ENCODE measurements at regions not wholly inside any gene's neighbourhood (a gene's known extent, or its start where the extent isn't known, plus 50 kb on each side); places are given as distances from the start of the nearest gene placed in this dataset.

DNA sequence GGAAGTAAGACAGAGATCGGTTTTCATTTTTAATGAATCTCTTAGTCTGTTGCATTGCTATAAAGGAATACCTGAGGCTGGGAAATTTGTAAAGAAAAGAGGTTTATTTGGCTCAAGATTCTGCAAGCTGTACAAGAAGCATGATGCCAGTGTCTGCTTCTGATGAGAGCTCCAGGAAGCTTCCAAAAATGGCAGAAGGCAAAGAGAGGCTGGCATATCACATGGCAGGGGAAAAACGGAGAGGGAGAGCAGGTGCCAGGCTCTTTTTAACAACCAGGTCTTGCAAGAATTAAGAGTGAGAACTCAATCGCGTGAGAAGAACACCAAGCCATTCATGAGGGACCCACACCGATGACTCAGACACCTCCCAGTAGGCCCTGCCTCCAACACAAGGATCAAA lies 125.0 kb upstream of the THSD7A start:
- Histone ChIP-seq H3K27ac (ENCODE audit: low read depth) (no peak overlapping the region), H3K4me1 (ENCODE audit: insufficient read depth) (no peaks in the 10 kb centered on the region), H3K36me3 (ENCODE audit: insufficient read depth) (no peaks in the 10 kb centered on the region), H3K4me3 (ENCODE audit: low read depth, low read length) (no peak overlapping the region)
- WGBS, result 71% methylated on average over 5 of the region's 5 CpGs
- no peak for DNase-seq (ENCODE audit: extremely low spot score)

DNA sequence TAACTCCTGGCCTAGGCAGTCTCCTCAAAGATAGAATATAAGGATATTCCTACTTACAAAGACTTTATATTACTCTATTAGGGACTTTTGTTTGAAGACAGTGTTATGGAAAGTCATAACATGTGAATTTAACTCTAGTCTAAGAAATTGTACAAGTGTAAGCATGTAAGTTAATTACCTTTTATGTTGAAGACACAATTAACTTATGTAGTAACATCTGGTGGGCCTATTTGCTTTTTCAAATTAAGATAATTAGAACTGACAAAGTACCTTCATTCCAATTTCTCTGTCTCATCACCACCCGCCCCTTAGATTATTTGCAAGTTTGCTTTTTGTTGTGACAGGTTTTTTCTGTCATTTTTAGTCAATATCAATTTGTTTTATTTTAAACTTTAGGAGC lies 126.0 kb upstream of the THSD7A start:
- Histone ChIP-seq H3K4me1 (ENCODE audit: insufficient read depth) (no peaks in the 10 kb centered on the region), H3K27ac (ENCODE audit: low read depth) (no peak overlapping the region), H3K4me3 (ENCODE audit: low read depth, low read length) (no peak overlapping the region), H3K36me3 (ENCODE audit: insufficient read depth) (no peaks in the 10 kb centered on the region)
- WGBS, result 90% methylated on average over 1 of the region's 1 CpG
- no peak for DNase-seq (ENCODE audit: extremely low spot score)

GRCh38 chr7:11959121-11959520 lies 127.1 kb upstream of the THSD7A start:
- no peaks in the 10 kb centered on the region for H3K4me1 ChIP-seq (ENCODE audit: insufficient read depth)
- 78% methylated on average over 2 of the region's 2 CpGs for WGBS
- no peak overlapping the region for H3K4me3 ChIP-seq (ENCODE audit: low read depth, low read length)
- H3K36me3 ChIP-seq (ENCODE audit: insufficient read depth), result no peaks in the 10 kb centered on the region
- DNase-seq (ENCODE audit: extremely low spot score), result no peak
- H3K27ac ChIP-seq (ENCODE audit: low read depth), result no peak overlapping the region

- Histone ChIP-seq H3K4me1 (ENCODE audit: insufficient read depth) (no peaks in the 10 kb centered on the region), H3K27ac (ENCODE audit: low read depth) (no peak overlapping the region), H3K36me3 (ENCODE audit: insufficient read depth) (no peaks in the 10 kb centered on the region), H3K4me3 (ENCODE audit: low read depth, low read length) (no peak overlapping the region)
- no peak for DNase-seq (ENCODE audit: extremely low spot score)
Measured at GRCh38 chr7:11960621-11961020, 128.6 kb upstream of the THSD7A start.

DNA sequence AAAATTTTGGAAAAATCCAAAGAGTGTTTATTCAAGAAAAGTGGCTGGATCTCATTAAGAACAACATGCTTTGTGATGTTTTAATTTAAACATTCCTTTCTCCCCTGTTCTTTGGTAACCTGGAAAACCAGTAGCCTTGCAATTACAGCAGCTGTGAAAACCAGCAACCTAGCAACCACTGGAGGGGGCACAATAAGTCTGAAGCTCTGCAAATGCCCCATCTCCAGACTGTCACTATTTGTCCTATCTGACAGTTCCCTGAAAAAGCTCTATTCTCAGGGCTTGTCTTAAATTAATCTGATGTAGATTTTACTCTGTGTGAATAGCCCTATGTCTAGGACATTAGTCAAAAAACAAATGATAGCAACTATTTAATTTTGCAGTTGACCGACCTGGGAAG lies 137.6 kb upstream of the THSD7A start:
- Histone ChIP-seq H3K27ac (ENCODE audit: low read depth) (no peak overlapping the region), H3K4me3 (ENCODE audit: low read depth, low read length) (no peak overlapping the region), H3K4me1 (ENCODE audit: insufficient read depth) (no peaks in the 10 kb centered on the region), H3K36me3 (ENCODE audit: insufficient read depth) (no peaks in the 10 kb centered on the region)
- 62% methylated on average over 1 of the region's 1 CpG for WGBS
- DNase-seq (ENCODE audit: extremely low spot score), result no peak

DNA sequence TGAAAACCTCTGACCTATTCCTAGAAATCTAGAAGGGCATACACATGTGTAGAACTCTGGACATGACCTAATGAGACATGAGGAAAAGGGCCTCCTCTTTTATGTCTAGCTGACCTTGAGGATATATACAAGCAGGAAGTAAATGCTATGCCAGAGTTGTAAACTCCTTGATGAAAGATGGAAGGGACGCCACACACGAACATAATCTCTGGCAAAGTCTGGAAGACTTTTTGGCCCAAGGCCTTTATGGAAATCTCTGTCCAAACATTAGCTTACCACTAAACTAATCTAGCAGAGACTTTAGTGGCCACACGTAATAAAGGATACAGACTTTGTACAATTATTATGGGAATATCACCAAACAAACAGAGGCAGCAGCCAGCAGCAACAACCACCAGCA lies 138.1 kb upstream of the THSD7A start:
- H3K27ac ChIP-seq (ENCODE audit: low read depth), result no peak overlapping the region
- H3K36me3 ChIP-seq (ENCODE audit: insufficient read depth), result no peaks in the 10 kb centered on the region
- 21% methylated on average over 3 of the region's 3 CpGs for WGBS
- no peak for DNase-seq (ENCODE audit: extremely low spot score)
- no peaks in the 10 kb centered on the region for H3K4me1 ChIP-seq (ENCODE audit: insufficient read depth)
- no peak overlapping the region for H3K4me3 ChIP-seq (ENCODE audit: low read depth, low read length)

DNA sequence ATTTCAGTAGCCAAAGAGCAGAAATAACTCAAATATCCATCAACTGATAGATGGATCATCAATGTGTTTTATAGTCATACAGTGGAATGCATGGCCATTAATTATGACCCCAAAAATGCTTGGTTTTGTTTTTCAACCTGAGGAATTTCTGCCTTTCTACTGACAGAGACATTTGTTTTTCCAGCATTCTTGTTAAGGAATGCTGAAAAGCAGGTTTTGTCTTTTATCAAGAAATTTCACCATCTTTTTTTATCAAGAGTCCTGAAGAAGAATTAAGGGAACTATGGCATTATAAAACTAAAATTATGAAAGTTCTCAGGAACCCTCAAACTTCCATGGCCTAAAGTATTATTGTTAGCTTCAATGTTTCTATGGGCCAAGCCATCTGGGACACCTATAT lies 153.4 kb upstream of the THSD7A start:
- no peak overlapping the region for H3K27ac ChIP-seq (ENCODE audit: low read depth)
- H3K36me3 ChIP-seq (ENCODE audit: insufficient read depth), result no peaks in the 10 kb centered on the region
- no peak for DNase-seq (ENCODE audit: extremely low spot score)
- no peak overlapping the region for H3K4me3 ChIP-seq (ENCODE audit: low read depth, low read length)
- H3K4me1 ChIP-seq (ENCODE audit: insufficient read depth), result no peaks in the 10 kb centered on the region

- H3K27ac ChIP-seq (ENCODE audit: low read depth), result no peak overlapping the region
- no peak for DNase-seq (ENCODE audit: extremely low spot score)
- no peaks in the 10 kb centered on the region for H3K36me3 ChIP-seq (ENCODE audit: insufficient read depth)
- no peaks in the 10 kb centered on the region for H3K4me1 ChIP-seq (ENCODE audit: insufficient read depth)
- no peak overlapping the region for H3K4me3 ChIP-seq (ENCODE audit: low read depth, low read length)
- WGBS, result 76% methylated on average over 3 of the region's 3 CpGs
Measured at GRCh38 chr7:11985971-11986370, 154.0 kb upstream of the THSD7A start.

GRCh38 chr7:11988186-11988585 lies 156.2 kb upstream of the THSD7A start:
- WGBS, result 71% methylated on average over 1 of the region's 1 CpG
- DNase-seq (ENCODE audit: extremely low spot score), result no peak
- H3K4me1 ChIP-seq (ENCODE audit: insufficient read depth), result no peaks in the 10 kb centered on the region
- H3K36me3 ChIP-seq (ENCODE audit: insufficient read depth), result no peaks in the 10 kb centered on the region
- no peak overlapping the region for H3K4me3 ChIP-seq (ENCODE audit: low read depth, low read length)
- H3K27ac ChIP-seq (ENCODE audit: low read depth), result no peak overlapping the region

- DNase-seq (ENCODE audit: extremely low spot score), result no peak
- Histone ChIP-seq H3K27ac (ENCODE audit: low read depth) (no peak overlapping the region), H3K36me3 (ENCODE audit: insufficient read depth) (no peaks in the 10 kb centered on the region), H3K4me1 (ENCODE audit: insufficient read depth) (no peaks in the 10 kb centered on the region), H3K4me3 (ENCODE audit: low read depth, low read length) (no peak overlapping the region)
- WGBS, result 94% methylated on average over 1 of the region's 1 CpG
Measured at GRCh38 chr7:12002428-12002827, 170.4 kb upstream of the THSD7A start.

- H3K4me3 ChIP-seq (ENCODE audit: low read depth, low read length), result no peak overlapping the region
- no peak overlapping the region for H3K27ac ChIP-seq (ENCODE audit: low read depth)
- no peaks in the 10 kb centered on the region for H3K36me3 ChIP-seq (ENCODE audit: insufficient read depth)
- no peak for DNase-seq (ENCODE audit: extremely low spot score)
- 92% methylated on average over 5 of the region's 5 CpGs for WGBS
- no peaks in the 10 kb centered on the region for H3K4me1 ChIP-seq (ENCODE audit: insufficient read depth)
Measured at GRCh38 chr7:12004581-12004980, 172.6 kb upstream of the THSD7A start.

DNA sequence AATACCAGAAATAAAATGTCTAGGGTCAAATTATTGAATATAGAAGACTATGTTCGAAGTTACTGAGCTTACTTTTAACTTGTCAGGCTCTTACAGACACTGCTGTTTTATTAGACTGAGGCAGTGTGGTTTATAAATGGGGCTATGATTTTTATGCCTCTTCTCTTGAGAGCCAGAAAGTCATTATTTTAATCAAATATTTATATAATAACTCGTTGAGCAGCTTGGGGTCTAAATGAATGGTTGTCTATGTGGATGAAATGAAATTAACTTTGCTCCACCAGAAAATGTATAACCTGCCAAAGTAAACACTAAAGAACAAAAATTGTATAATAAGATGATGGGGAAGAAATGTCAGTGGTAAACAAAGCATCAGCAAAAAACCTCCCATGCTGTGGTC lies 175.6 kb upstream of the THSD7A start:
- Histone ChIP-seq H3K36me3 (ENCODE audit: insufficient read depth) (no peaks in the 10 kb centered on the region), H3K4me1 (ENCODE audit: insufficient read depth) (no peaks in the 10 kb centered on the region)
- 39% methylated on average over 2 of the region's 2 CpGs for WGBS

GRCh38 chr7:12013983-12014382 lies 182.0 kb upstream of the THSD7A start:
- no peak overlapping the region for H3K4me3 ChIP-seq (ENCODE audit: low read depth, low read length)
- H3K4me1 ChIP-seq (ENCODE audit: insufficient read depth), result no peaks in the 10 kb centered on the region
- WGBS, result 84% methylated on average over 1 of the region's 1 CpG
- H3K36me3 ChIP-seq (ENCODE audit: insufficient read depth), result no peaks in the 10 kb centered on the region
- H3K27ac ChIP-seq (ENCODE audit: low read depth), result no peak overlapping the region
- DNase-seq (ENCODE audit: extremely low spot score), result no peak

More for the DNA sequence above, 175.6 kb upstream of the THSD7A start:
- no peak overlapping the region for H3K27ac ChIP-seq (ENCODE audit: low read depth)
- no peak overlapping the region for H3K4me3 ChIP-seq (ENCODE audit: low read depth, low read length)
- no peak for DNase-seq (ENCODE audit: extremely low spot score)

DNA sequence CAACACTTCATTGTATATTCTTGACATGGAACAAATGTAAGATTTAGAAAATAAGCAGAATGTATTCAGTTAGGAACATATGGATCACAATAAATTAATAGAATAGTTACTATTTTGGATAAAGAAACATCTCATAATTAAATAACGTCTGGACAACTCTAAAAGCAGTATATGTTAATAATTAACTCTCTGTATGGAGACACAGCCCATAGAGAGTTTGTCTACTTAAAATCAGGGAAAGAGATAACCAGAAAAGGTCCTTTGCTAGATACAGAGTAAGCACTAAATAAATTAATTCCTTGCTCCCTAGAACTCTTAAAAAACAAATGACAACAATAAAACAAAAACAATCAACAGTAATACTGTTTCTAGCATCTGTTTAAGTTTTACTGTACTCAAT lies 184.4 kb upstream of the THSD7A start:
- Histone ChIP-seq H3K4me3 (ENCODE audit: low read depth, low read length) (no peak overlapping the region), H3K4me1 (ENCODE audit: insufficient read depth) (no peaks in the 10 kb centered on the region), H3K27ac (ENCODE audit: low read depth) (no peak overlapping the region), H3K36me3 (ENCODE audit: insufficient read depth) (no peaks in the 10 kb centered on the region)
- 53% methylated on average over 1 of the region's 1 CpG for WGBS
- no peak for DNase-seq (ENCODE audit: extremely low spot score)

- 62% methylated on average over 1 of the region's 1 CpG for WGBS
- DNase-seq (ENCODE audit: extremely low spot score), result no peak
- no peak overlapping the region for H3K27ac ChIP-seq (ENCODE audit: low read depth)
- H3K4me3 ChIP-seq (ENCODE audit: low read depth, low read length), result no peak overlapping the region
- H3K36me3 ChIP-seq (ENCODE audit: insufficient read depth), result no peaks in the 10 kb centered on the region
- no peaks in the 10 kb centered on the region for H3K4me1 ChIP-seq (ENCODE audit: insufficient read depth)
Measured at GRCh38 chr7:12017046-12017445, 185.0 kb upstream of the THSD7A start.
